Fibroblast of lung (primary cell): ENCODE measurements at regions not wholly inside any gene's neighbourhood (a gene's known extent, or its start where the extent isn't known, plus 50 kb on each side); places are given as distances from the start of the nearest gene placed in this dataset.

Experiments used
- DNase-seq, 2 donors: peaks; one replicate each; pipeline versions ENCODE4 v3.0.0 to v3.0.0-alpha.2; 2010; ENCODE audit warnings: low read depth in 2 of 2
- H2AFZ ChIP-seq: 2 replicates; pipeline ENCODE4 v1.5.1; 2012; ENCODE audit warnings: low read length, control low read depth, inconsistent platforms
- H3K27ac ChIP-seq: 2 replicates; pipeline ENCODE4 v1.5.1; 2011; ENCODE audit warnings: low read length, control low read depth; ENCODE audit not compliant: insufficient read depth
- H3K27me3 ChIP-seq: 2 replicates; pipeline ENCODE4 v1.5.1; 2011; ENCODE audit warnings: mild to moderate bottlenecking, low read length; ENCODE audit not compliant: control insufficient read depth, insufficient read depth
- H3K36me3 ChIP-seq: 2 replicates; pipeline ENCODE4 v1.5.1; 2011; ENCODE audit warnings: low read length; ENCODE audit not compliant: control insufficient read depth, insufficient read depth
- H3K4me1 ChIP-seq: 2 replicates; pipeline ENCODE4 v1.5.1; 2011; ENCODE audit warnings: low read length; ENCODE audit not compliant: control insufficient read depth, insufficient read depth; ENCODE audit errors: extremely low read depth
- H3K4me2 ChIP-seq: 2 replicates; pipeline ENCODE4 v1.5.1; 2011; ENCODE audit warnings: low read length, control low read depth; ENCODE audit not compliant: insufficient read depth; ENCODE audit errors: extremely low read depth
- H3K4me3 ChIP-seq, 4 experiments: fragments of 200-600 bp in 1 of 4; sonication (generic) in 1 of 4; replicated peaks in 1 of 4; 2 replicates each; pipeline ENCODE4 v1.5.1; 2011 to 2016; ENCODE audit warnings: low read length in 4 of 4, low read depth in 3 of 4, mild to moderate bottlenecking in 3 of 4, control low read depth in 2 of 4, inconsistent platforms in 1 of 4, mixed read lengths in 1 of 4; ENCODE audit not compliant: insufficient read depth in 1 of 4; ENCODE audit errors: control extremely low read depth in 1 of 4
- H3K79me2 ChIP-seq: 2 replicates; pipeline ENCODE4 v1.5.1; 2012; ENCODE audit warnings: mild to moderate bottlenecking, low read length, inconsistent platforms; ENCODE audit not compliant: control insufficient read depth, insufficient read depth
- H3K9ac ChIP-seq: 2 replicates; pipeline ENCODE4 v1.5.1; 2011; ENCODE audit warnings: mild to moderate bottlenecking, low read length, control low read depth; ENCODE audit not compliant: insufficient read depth
- H3K9me3 ChIP-seq: 2 replicates; pipeline ENCODE4 v1.5.1; 2012; ENCODE audit warnings: low read depth, low read length; ENCODE audit not compliant: control insufficient read depth, insufficient read depth
- H4K20me1 ChIP-seq: 2 replicates; pipeline ENCODE4 v1.5.1; 2011; ENCODE audit warnings: low read length; ENCODE audit not compliant: control insufficient read depth, insufficient read depth; ENCODE audit errors: extremely low read depth
- CTCF ChIP-seq, 2 donors: IDR thresholded peaks in 1 of 2; conservative IDR thresholded peaks in 1 of 2; 1 replicate in 1 of 2; 2 replicates in 1 of 2; pipeline ENCODE4 v1.5.1; 2011 to 2012; ENCODE audit warnings: low read length in 2 of 2, control low read depth in 1 of 2, inconsistent platforms in 1 of 2, low read depth in 1 of 2, mild to moderate bottlenecking in 1 of 2
- EZH2 ChIP-seq: IDR thresholded peaks from 2 replicates; pipeline ENCODE4 v1.5.1; 2012; ENCODE audit warnings: low read length, control low read depth, mild to moderate bottlenecking; ENCODE audit errors: missing control alignments

GRCh38 chr21:16606271-16606670, 876.5 kb downstream of the USP25 start:
- TF ChIP-seq CTCF (conservative IDR thresholded peaks at IDR 0.05 in 1 of 2, IDR thresholded peaks at IDR 0.05 in 1 of 2; ENCODE audit: low read depth in 1 of 2, low read length in 2 of 2), result no peak

GRCh38 chr21:16608209-16608830, 878.5 kb downstream of the USP25 start:
- TF ChIP-seq EZH2 (no peak), CTCF (conservative IDR thresholded peaks at IDR 0.05 in 1 of 2, IDR thresholded peaks at IDR 0.05 in 1 of 2; ENCODE audit: low read depth in 1 of 2, low read length in 2 of 2) (peak in 1 of 2 donors; percentile 10)
- no peak overlapping the region for H3K4me2 ChIP-seq

More at GRCh38 chr21:16606271-16606670, 876.5 kb downstream of the USP25 start:
- Histone ChIP-seq H3K9me3 (no peaks in the 10 kb centered on the region), H3K4me1 (no peaks in the 10 kb centered on the region), H3K4me3 (no peak overlapping the region), H2AFZ (no peak overlapping the region), H4K20me1 (no peaks in the 10 kb centered on the region), H3K9ac (no peak overlapping the region), H3K27ac (no peak overlapping the region), H3K27me3 (no peaks in the 10 kb centered on the region), H3K79me2 (no peaks in the 10 kb centered on the region), H3K36me3 (no peaks in the 10 kb centered on the region), H3K4me2 (no peak overlapping the region)
- DNase-seq, result no peak

GRCh38 chr21:16619281-16619680, 889.5 kb downstream of the USP25 start:
- no peaks in the 10 kb centered on the region for H4K20me1 ChIP-seq
- no peak overlapping the region for H2AFZ ChIP-seq
- H3K79me2 ChIP-seq, result no peaks in the 10 kb centered on the region
- no peaks in the 10 kb centered on the region for H3K27me3 ChIP-seq
- no peaks in the 10 kb centered on the region for H3K36me3 ChIP-seq
- no peak overlapping the region for H3K9ac ChIP-seq
- TF ChIP-seq EZH2 (no peak), CTCF (conservative IDR thresholded peaks at IDR 0.05 in 1 of 2, IDR thresholded peaks at IDR 0.05 in 1 of 2; ENCODE audit: low read depth in 1 of 2, low read length in 2 of 2) (no peak)
- no peaks in the 10 kb centered on the region for H3K4me1 ChIP-seq
- H3K9me3 ChIP-seq, result no peaks in the 10 kb centered on the region
- no peak for DNase-seq
- H3K4me3 ChIP-seq, result no peak overlapping the region
- no peak overlapping the region for H3K27ac ChIP-seq
- no peak overlapping the region for H3K4me2 ChIP-seq

More at GRCh38 chr21:16608209-16608830, 878.5 kb downstream of the USP25 start:
- Histone ChIP-seq H3K9ac (no peak overlapping the region), H3K4me3 (no peak overlapping the region), H3K4me1 (no peaks in the 10 kb centered on the region), H4K20me1 (no peaks in the 10 kb centered on the region), H3K9me3 (no peaks in the 10 kb centered on the region), H3K36me3 (no peaks in the 10 kb centered on the region), H3K27ac (no peak overlapping the region), H2AFZ (no peak overlapping the region), H3K27me3 (no peaks in the 10 kb centered on the region), H3K79me2 (no peaks in the 10 kb centered on the region)
- peak in 1 of 2 donors; percentile 6 for DNase-seq
